Osteocyte (in vitro differentiated cells): ENCODE measurements at regions not wholly inside any gene's neighbourhood (a gene's known extent, or its start where the extent isn't known, plus 50 kb on each side); places are given as distances from the start of the nearest gene placed in this dataset.

Source experiments
- DNase-seq: peaks from one replicate; pipeline ENCODE4 v3.0.0; 2021; ENCODE audit warnings: mixed read lengths; ENCODE audit not compliant: unreplicated experiment; ENCODE audit errors: extremely low spot score
- H3K27ac Mint-ChIP-seq: one replicate; pipeline ENCODE4 v1.8.0; 2021; ENCODE audit warnings: mild to moderate bottlenecking, mixed read lengths; ENCODE audit not compliant: unreplicated experiment
- H3K27me3 Mint-ChIP-seq: one replicate; pipeline ENCODE4 v1.8.0; 2021; ENCODE audit warnings: mixed read lengths; ENCODE audit not compliant: unreplicated experiment
- H3K36me3 Mint-ChIP-seq: one replicate; pipeline ENCODE4 v1.8.0; 2021; ENCODE audit warnings: mixed read lengths; ENCODE audit not compliant: unreplicated experiment
- H3K4me1 Mint-ChIP-seq: one replicate; pipeline ENCODE4 v1.8.0; 2021; ENCODE audit warnings: mixed read lengths; ENCODE audit not compliant: unreplicated experiment
- H3K4me3 Mint-ChIP-seq: one replicate; pipeline ENCODE4 v1.8.0; 2021; ENCODE audit warnings: mild to moderate bottlenecking, moderate library complexity, mixed read lengths; ENCODE audit not compliant: unreplicated experiment
- H3K9me3 Mint-ChIP-seq: one replicate; pipeline ENCODE4 v1.8.0; 2021; ENCODE audit warnings: mixed read lengths; ENCODE audit not compliant: unreplicated experiment
- CTCF ChIP-seq: fragments of 200-600 bp; sonication (generic); IDR thresholded peaks from 2 replicates; pipeline ENCODE4 v1.5.0; 2021; ENCODE audit warnings: antibody characterized with exemption, mild to moderate bottlenecking, moderate library complexity

DNA sequence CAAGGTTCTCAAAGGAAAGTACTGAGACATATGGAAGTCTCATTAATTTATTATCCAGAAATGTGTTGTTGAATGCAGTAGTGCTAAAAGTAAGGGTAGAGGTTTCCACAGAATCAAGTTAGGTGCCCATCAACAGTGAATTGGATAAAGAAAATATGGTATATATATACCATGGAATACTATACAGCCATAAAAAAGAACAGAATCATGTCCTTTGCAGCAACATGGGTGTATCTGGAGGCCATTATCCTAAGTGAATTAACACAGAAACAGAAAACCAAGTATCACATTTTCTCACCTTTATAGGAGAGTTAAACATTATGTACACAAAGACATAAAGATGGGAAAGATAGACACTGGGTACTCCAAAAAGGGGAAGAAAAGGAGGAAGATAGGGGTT, 149.9 kb upstream of the RASSF8 start:
- no peak for TF ChIP-seq CTCF
- H3K27me3 Mint-ChIP-seq: no peaks in the 10 kb centered on the region
- H3K27ac Mint-ChIP-seq: no peak overlapping the region

GRCh38 chr12:25810683-25811082, 147.8 kb upstream of the RASSF8 start:
- Mint-ChIP-seq H3K36me3 (peaks cover 1% of the 10 kb centered on the region), H3K4me1 (peaks cover 7% of the 10 kb centered on the region), H3K27me3 (no peaks in the 10 kb centered on the region), H3K9me3 (peaks cover 13% of the 10 kb centered on the region), H3K4me3 (no peak overlapping the region), H3K27ac (no peak overlapping the region)
- no peak for DNase-seq
- TF ChIP-seq CTCF: no peak

More for the DNA sequence above, 149.9 kb upstream of the RASSF8 start:
- no peak overlapping the region for H3K4me3 Mint-ChIP-seq
- peaks cover 1% of the 10 kb centered on the region for H3K36me3 Mint-ChIP-seq
- DNase-seq: no peak
- peaks cover 13% of the 10 kb centered on the region for H3K9me3 Mint-ChIP-seq
- peaks cover 12% of the 10 kb centered on the region for H3K4me1 Mint-ChIP-seq

- no peaks in the 10 kb centered on the region for H3K27me3 Mint-ChIP-seq
- peaks cover 7% of the 10 kb centered on the region for H3K4me1 Mint-ChIP-seq
- no peak for DNase-seq
- H3K36me3 Mint-ChIP-seq: peaks cover 1% of the 10 kb centered on the region
- H3K9me3 Mint-ChIP-seq: peaks cover 13% of the 10 kb centered on the region
- H3K27ac Mint-ChIP-seq: no peak overlapping the region
- TF ChIP-seq CTCF: no peak
- H3K4me3 Mint-ChIP-seq: no peak overlapping the region
These were observed 146.8 kb upstream of the RASSF8 start for GRCh38 chr12:25811656-25812126.

- Mint-ChIP-seq H3K27me3 (no peaks in the 10 kb centered on the region), H3K27ac (no peak overlapping the region), H3K9me3 (peaks cover 13% of the 10 kb centered on the region), H3K4me1 (peaks cover 7% of the 10 kb centered on the region), H3K36me3 (peaks cover 1% of the 10 kb centered on the region), H3K4me3 (no peak overlapping the region)
- no peak for TF ChIP-seq CTCF
- no peak for DNase-seq
These were observed 146.2 kb upstream of the RASSF8 start for GRCh38 chr12:25812295-25812694.

DNA sequence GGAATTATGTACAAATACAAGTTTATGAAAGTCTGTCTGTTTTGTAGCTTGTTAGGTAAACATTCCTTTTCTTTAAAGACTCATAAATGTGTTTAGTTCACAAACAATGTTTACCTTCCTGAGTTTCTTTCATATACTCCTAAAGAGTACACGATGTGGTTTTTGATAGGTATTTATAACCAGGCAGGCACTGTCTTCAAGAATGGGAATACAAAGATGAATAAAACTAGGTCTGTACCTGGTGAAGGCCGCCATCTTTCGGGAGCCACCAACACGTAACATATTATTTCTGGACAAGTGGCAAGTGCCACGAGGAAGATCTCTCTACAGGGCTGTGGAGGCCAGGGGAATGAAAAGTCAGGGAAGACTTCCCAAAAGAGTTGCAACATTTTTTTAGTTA, 144.6 kb upstream of the RASSF8 start:
- Mint-ChIP-seq H3K27ac (no peak overlapping the region), H3K27me3 (no peaks in the 10 kb centered on the region)
- no peak for DNase-seq

More for the DNA sequence above, 144.6 kb upstream of the RASSF8 start:
- TF ChIP-seq CTCF: no peak
- Mint-ChIP-seq H3K4me3 (no peak overlapping the region), H3K36me3 (peaks cover 1% of the 10 kb centered on the region), H3K9me3 (peaks cover 10% of the 10 kb centered on the region), H3K4me1 (peaks cover 8% of the 10 kb centered on the region)
